Central memory CD8-positive, alpha-beta T cell (primary cell): ENCODE measurements at regions not wholly inside any gene's neighbourhood (a gene's known extent, or its start where the extent isn't known, plus 50 kb on each side); places are given as distances from the start of the nearest gene placed in this dataset.

Source experiments
- ATAC-seq: fragments of 150-1000 bp; cut with Tn5 transposase; replicated peaks from 2 replicates; pipeline ENCODE4 v1.10.0; 2022; ENCODE audit warnings: mild to moderate bottlenecking, moderate FRiP score, moderate number of reproducible peaks; ENCODE audit not compliant: poor library complexity, severe bottlenecking; ENCODE audit errors: extremely low read depth
- DNase-seq, 2 donors: peaks; one replicate each; pipeline ENCODE4 v3.0.0; 2021; ENCODE audit warnings: low spot score in 2 of 2
- H3K27ac Mint-ChIP-seq: one replicate; pipeline ENCODE4 v1.8.0; 2022; ENCODE audit warnings: low read depth, mild to moderate bottlenecking, moderate library complexity, mixed read lengths
- H3K27me3 Mint-ChIP-seq: one replicate; pipeline ENCODE4 v1.8.0; 2022; ENCODE audit warnings: mixed read lengths
- H3K36me3 Mint-ChIP-seq: one replicate; pipeline ENCODE4 v1.8.0; 2022; ENCODE audit warnings: mild to moderate bottlenecking, moderate library complexity, mixed read lengths; ENCODE audit not compliant: insufficient read depth
- H3K4me1 Mint-ChIP-seq: one replicate; pipeline ENCODE4 v1.8.0; 2022; ENCODE audit warnings: mixed read lengths
- H3K4me3 Mint-ChIP-seq: one replicate; pipeline ENCODE4 v1.8.0; 2022; ENCODE audit warnings: mild to moderate bottlenecking, moderate library complexity, mixed read lengths
- H3K9me3 Mint-ChIP-seq: one replicate; pipeline ENCODE4 v1.8.0; 2022; ENCODE audit warnings: mixed read lengths

DNA sequence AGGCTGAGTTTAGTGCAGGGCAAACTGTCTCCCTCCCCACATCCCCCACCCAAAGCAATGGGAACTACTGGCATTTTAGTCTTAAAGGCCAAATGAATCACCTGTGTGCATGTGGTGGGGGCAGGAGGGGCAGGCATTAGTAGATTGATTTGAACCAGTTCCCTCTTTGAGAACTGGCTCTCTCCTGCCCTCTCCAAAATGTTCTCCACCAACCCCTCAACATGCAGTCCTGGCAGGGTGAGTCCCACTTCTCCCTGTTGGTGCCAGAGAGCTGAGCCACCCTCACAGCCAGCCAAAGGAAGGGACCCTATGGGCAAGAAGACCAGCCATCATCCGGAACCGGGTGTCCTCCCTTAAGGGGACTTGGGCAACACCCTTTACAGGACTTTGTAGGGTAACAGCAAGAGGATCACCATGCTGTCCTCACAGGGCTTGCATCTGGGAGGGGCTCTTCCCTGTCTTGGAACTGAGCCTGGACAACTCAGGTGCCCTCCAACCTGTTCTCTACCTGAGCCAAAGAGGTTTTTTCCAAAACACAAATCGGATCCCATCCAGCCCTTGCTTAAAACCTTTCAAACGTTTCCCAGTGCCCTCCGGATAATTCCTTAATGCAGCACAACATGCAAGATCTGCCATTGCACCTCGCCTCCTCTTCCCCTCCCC, 80.6 kb downstream of the MRPL14 start:
- Mint-ChIP-seq H3K27me3 (no peaks in the 10 kb centered on the region), H3K36me3 (no peaks in the 10 kb centered on the region), H3K4me3 (no peak overlapping the region), H3K4me1 (no peaks in the 10 kb centered on the region), H3K9me3 (no peaks in the 10 kb centered on the region), H3K27ac (no peak overlapping the region)
- ATAC-seq (no peak), DNase-seq (no peak)

DNA sequence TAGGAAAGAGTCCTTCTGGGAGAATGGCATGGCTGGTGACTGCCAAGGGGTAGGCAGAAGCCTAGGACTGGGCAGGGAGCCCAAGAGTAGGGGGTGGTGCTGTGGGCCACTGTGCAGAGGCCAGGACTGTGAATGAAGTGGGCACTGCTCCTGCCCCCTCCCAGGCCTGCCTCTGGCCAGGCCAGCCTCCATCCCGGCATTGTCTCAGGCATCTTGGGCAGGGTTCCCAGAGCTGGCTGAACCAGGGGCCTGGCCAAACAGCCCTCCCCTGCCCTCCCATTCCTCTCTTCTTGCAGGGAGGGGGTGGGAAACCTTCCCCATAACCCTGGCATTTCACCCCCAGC, 81.6 kb downstream of the MRPL14 start:
- H3K9me3 Mint-ChIP-seq, result no peaks in the 10 kb centered on the region
- no peak for ATAC-seq
- no peaks in the 10 kb centered on the region for H3K4me1 Mint-ChIP-seq
- no peak overlapping the region for H3K4me3 Mint-ChIP-seq
- no peak overlapping the region for H3K27ac Mint-ChIP-seq
- no peaks in the 10 kb centered on the region for H3K27me3 Mint-ChIP-seq
- H3K36me3 Mint-ChIP-seq, result no peaks in the 10 kb centered on the region
- no peak for DNase-seq

DNA sequence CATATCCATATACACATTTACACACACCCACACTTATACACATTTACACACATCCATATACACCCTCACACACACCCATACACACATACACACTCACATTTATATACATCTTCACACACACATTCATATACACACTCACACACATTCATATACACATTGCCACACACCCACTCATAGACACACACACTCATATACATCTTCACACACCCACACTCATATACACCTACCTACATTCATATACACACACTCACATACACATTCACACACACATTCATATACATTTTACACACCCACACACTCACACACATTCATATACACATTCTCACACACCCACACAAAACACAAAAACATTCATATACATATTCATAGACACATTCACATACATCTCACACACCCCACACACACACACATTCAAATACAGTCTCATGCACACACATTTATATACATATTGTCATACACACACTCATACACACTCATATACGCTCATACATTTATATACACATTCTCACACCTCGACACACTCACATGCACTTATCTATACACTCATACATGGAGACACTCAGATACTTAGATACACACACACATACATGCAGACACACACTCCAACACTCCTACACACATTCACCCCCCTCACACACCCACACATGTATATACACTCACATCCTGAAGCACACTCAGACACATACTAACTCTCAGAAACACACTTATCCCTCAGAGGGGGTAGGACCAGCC, 82.1 kb downstream of the MRPL14 start:
- Mint-ChIP-seq H3K27me3 (no peaks in the 10 kb centered on the region), H3K27ac (no peak overlapping the region), H3K36me3 (no peaks in the 10 kb centered on the region), H3K4me3 (no peak overlapping the region), H3K9me3 (no peaks in the 10 kb centered on the region), H3K4me1 (no peaks in the 10 kb centered on the region)
- DNase-seq (no peak), ATAC-seq (no peak)

DNA sequence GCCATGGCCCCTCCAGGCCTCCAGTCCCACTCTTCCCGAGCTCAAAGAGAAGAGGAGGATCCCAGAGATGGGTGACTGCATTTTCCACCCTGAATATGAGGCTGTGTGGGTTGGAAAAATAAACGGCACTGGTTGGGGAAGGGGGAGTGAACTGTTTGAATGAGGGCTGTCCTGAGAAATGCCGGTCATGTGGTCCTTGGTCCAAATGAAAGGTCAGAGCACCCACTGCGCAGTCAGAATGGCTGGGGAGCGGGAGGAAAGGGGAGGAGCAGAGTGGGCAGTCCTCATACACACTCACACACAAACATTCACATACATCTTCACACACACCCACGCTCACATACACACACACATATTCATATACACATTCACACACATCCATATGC, 83.1 kb downstream of the MRPL14 start:
- DNase-seq (no peak), ATAC-seq (no peak)
- Mint-ChIP-seq H3K4me1 (no peaks in the 10 kb centered on the region), H3K36me3 (no peaks in the 10 kb centered on the region), H3K4me3 (no peak overlapping the region), H3K27ac (no peak overlapping the region), H3K27me3 (no peaks in the 10 kb centered on the region), H3K9me3 (no peaks in the 10 kb centered on the region)

DNA sequence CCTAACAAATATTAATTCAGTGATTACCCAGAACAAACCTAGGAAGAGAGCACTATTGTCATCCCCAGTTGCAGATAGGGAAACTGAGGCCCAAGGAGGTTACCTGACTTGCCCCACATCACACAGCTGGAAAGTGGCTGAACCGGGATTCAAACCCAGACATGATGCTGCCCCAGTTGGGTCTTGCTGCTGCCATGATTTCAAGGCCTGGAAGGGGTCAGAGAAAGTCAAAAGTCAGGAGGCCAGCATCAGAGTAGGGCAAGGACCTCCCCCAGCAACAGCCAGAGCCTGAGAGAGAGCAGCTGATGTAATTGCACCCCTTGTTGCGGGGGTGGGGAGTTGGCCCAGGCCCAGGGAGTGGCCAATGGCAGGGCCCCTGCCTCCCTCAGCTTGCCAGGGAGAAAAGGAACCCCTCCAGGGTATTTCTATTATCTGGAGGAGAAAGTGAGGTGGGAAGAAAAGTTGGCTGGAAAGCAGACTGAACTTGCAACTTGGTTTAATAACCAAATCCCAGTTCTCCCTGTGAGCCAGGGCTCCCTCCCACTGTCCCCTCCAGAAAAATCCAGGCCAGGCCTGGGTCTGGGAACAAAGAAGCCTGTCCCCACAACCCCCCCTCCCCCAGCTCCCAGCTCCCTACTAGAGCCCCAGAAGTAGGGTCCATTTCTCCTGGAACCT, 83.6 kb downstream of the MRPL14 start:
- Mint-ChIP-seq H3K36me3 (no peaks in the 10 kb centered on the region), H3K27ac (no peak overlapping the region), H3K9me3 (no peaks in the 10 kb centered on the region), H3K4me3 (no peak overlapping the region), H3K27me3 (peaks cover 5% of the 10 kb centered on the region), H3K4me1 (no peaks in the 10 kb centered on the region)
- ATAC-seq (no peak), DNase-seq (no peak)

DNA sequence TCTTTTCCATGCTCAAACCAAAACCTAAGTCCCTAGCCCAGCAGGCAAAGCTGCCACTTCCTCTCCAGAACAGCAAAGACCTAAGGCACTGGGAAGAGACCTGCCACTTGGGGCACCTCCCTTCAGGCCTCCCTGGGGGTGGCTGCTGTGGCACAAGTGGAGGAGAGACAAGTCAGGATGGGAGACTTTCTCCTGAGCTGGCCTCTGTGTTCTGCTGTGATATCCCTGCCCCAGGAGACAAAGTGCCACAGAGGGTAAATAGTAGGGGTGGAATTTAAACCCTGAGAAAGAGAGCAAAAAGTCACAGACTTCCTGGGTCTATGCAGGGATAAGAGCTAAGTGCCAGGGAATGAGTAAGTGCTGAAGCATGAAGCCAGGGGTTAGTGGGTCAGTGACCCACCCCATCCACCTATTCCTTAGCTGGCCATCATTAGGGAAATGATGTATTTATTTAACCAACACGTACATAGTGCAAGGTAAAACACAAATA, 84.2 kb downstream of the MRPL14 start:
- DNase-seq (no peak), ATAC-seq (no peak)
- no peaks in the 10 kb centered on the region for H3K9me3 Mint-ChIP-seq
- H3K27ac Mint-ChIP-seq, result no peak overlapping the region
- no peaks in the 10 kb centered on the region for H3K36me3 Mint-ChIP-seq
- peaks cover 11% of the 10 kb centered on the region for H3K27me3 Mint-ChIP-seq
- H3K4me1 Mint-ChIP-seq, result no peaks in the 10 kb centered on the region
- H3K4me3 Mint-ChIP-seq, result no peak overlapping the region

DNA sequence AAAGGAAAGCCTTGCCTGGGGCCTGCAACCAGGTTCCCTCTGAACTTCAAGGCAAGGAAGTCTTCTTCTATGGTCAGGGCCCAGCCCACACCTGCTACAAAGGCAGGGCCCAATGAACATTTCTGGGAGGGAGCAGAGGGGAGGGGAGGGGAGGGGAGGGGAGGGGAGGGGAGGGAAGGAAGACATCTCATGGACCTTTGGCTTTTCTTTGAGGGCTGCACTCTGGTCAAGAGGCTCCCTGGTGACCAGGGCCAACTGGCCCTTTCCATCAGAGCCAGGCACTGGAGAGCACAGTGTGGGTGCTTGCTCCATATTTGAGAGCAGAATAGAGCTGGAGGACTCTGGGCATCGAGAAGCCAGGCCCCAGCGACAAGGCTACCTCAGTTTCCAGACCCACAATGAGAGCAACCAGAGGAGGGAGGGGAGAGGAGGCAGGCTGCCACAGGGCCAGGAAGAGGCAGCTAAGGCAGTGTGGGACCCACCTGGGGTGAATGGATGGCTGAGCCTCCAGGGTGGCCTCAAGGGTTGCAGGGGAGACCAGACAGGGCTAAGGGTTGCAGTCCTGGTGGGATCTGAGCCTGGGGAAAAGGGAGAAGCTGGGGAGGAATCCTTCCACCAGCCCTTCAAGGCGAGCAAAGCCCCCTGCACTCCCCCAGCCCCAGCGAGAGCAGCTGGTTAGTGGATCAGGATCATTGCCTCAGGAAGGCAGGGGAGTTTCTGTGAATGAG, 84.8 kb downstream of the MRPL14 start:
- peaks cover 17% of the 10 kb centered on the region for H3K27me3 Mint-ChIP-seq
- H3K36me3 Mint-ChIP-seq, result no peaks in the 10 kb centered on the region
- H3K4me3 Mint-ChIP-seq, result no peak overlapping the region
- ATAC-seq (no peak), DNase-seq (no peak)
- H3K27ac Mint-ChIP-seq, result no peak overlapping the region
- H3K4me1 Mint-ChIP-seq, result no peaks in the 10 kb centered on the region
- no peaks in the 10 kb centered on the region for H3K9me3 Mint-ChIP-seq

DNA sequence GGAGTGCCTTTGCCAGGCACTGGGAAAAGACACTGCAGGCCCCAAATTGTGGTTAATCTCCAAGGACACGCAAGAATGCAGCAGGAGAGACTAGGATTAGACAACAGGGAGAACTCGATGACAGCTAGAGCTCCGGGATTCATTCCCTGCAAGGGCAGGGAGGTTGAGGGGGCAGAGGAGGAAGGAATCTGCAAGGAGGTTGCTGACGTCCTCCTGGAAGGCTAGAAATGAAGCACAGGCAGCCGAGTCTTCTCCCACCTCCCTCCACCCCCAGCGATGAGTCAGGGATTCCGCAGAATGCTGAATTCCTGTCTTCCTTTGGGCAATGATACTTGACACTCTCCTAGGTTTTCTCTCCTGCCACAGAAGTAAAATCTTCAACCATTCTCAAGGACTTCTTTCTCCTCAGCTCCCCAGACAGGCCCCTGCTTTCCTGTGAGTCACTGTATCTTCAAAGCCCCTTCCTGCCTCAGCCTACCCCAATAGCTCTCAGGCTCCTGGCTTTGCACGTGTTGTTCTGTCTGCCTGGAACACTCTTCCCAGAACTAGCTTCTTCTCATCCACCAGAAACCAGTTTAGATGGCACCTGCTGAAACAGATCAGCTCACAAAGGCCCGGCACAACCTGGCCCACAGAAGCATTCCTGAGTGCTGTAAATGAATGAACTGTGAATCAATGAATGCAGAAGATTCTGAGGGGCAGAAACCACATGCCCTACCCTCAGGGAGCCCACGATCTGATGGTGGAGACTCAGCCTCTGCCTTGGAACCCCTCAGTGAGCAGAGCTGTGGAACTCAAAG, 85.6 kb downstream of the MRPL14 start:
- no peak overlapping the region for H3K27ac Mint-ChIP-seq
- ATAC-seq, result no peak
- H3K27me3 Mint-ChIP-seq, result peaks cover 18% of the 10 kb centered on the region
- no peak overlapping the region for H3K4me3 Mint-ChIP-seq
- no peaks in the 10 kb centered on the region for H3K36me3 Mint-ChIP-seq
- no peaks in the 10 kb centered on the region for H3K9me3 Mint-ChIP-seq
- no peak for DNase-seq
- H3K4me1 Mint-ChIP-seq, result no peaks in the 10 kb centered on the region

DNA sequence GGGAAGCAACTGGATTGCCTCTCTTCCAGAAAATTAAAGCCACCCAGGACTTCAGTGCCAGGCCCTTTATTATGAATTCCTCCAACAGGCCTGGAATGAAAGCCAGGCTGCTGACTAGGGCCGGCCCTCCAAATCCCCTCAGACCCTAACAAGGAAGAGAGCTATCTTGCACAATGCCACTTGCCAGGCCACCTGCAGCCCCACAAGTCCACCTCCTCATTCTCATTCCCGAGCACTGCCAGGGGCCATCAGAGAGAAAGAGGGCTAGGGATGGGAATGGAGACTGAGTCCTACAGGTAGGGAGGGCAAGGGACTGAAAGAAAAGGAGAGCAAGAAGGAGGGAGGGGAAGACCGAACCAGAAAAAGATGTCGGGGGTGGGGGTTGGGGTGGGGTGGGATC, 86.5 kb downstream of the MRPL14 start:
- no peaks in the 10 kb centered on the region for H3K9me3 Mint-ChIP-seq
- no peak overlapping the region for H3K27ac Mint-ChIP-seq
- H3K4me3 Mint-ChIP-seq, result no peak overlapping the region
- DNase-seq (no peak), ATAC-seq (no peak)
- H3K36me3 Mint-ChIP-seq, result no peaks in the 10 kb centered on the region
- H3K4me1 Mint-ChIP-seq, result no peaks in the 10 kb centered on the region
- peaks cover 18% of the 10 kb centered on the region for H3K27me3 Mint-ChIP-seq

DNA sequence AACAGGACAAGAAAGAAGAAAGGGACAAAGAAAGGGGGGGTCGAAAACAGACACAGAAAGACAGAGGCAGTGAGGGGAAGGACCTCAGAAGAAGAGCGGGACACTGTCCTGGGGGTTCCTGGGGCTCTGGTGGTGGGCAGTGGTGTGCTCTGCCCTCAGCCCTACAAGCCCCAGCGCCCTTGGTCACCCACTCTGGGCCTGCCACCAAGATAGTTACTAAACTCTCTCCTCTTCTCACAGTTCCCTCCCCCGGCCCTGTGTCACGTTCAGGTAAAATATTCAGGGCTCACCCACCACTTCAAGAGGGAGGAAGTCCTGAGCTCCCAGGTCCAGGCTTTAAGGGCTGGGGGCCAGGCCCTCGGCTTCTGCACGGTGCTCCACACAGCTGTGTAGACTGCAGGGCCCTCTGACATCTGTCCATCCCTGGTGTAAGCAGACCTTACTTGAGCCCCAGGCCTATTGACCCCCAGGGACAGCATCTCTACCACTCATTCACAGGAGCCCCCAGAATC, 87.4 kb downstream of the MRPL14 start:
- ATAC-seq, result no peak
- no peak for DNase-seq
- no peak overlapping the region for H3K27ac Mint-ChIP-seq
- H3K36me3 Mint-ChIP-seq, result no peaks in the 10 kb centered on the region
- H3K4me1 Mint-ChIP-seq, result no peaks in the 10 kb centered on the region
- no peak overlapping the region for H3K4me3 Mint-ChIP-seq
- no peaks in the 10 kb centered on the region for H3K9me3 Mint-ChIP-seq
- peaks cover 18% of the 10 kb centered on the region for H3K27me3 Mint-ChIP-seq

DNA sequence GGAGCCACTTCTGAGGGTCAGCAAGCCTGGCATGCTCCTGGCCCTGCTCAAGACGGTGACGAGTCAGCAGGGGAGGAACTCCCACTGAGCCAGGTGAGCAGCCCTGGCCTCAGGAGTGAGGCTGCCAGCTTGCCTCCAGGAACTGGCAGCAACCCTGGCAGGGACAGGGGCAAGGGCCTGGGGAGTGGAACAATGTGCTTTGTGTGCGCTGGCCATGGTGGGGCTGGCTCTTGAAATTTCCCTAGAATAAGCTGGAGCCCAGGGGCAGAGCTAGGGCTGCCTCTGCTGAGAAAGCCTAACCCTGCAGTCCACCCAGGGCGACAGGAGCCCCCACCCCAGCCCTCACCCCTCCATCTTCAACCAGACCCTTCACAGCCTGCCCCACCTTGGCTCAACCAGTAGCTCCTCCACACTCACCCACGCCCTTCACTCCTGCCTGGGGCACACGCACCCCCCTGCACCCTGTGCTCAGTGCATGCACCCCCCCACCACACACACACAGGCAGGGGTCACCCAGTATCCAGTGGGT, 88.0 kb downstream of the MRPL14 start:
- Mint-ChIP-seq H3K27ac (no peak overlapping the region), H3K36me3 (no peaks in the 10 kb centered on the region), H3K9me3 (no peaks in the 10 kb centered on the region), H3K4me1 (no peaks in the 10 kb centered on the region), H3K27me3 (peaks cover 18% of the 10 kb centered on the region), H3K4me3 (no peak overlapping the region)
- DNase-seq, result no peak
- ATAC-seq, result no peak
